KOPT-K1 (cell line): ENCODE measurements at regions not wholly inside any gene's neighbourhood (a gene's known extent, or its start where the extent isn't known, plus 50 kb on each side); places are given as distances from the start of the nearest gene placed in this dataset.
"Not testable (repeated sequence)": the region's sequence is repeated elsewhere in the genome, so short reads cannot be mapped to it uniquely, and the experiment has no call there.

Source experiments
- H3K27ac ChIP-seq: fragments of 200-600 bp; sonication (generic); 2 replicates; pipeline ENCODE4 v1.5.1; 2016; ENCODE audit warnings: antibody characterized with exemption, mild to moderate bottlenecking, low read depth, low read length; ENCODE audit not compliant: poor library complexity, severe bottlenecking
- H3K36me3 ChIP-seq: fragments of 200-600 bp; sonication (generic); 2 replicates; pipeline ENCODE4 v1.5.1; 2017; ENCODE audit warnings: antibody characterized with exemption, mild to moderate bottlenecking, low read length, moderate library complexity; ENCODE audit not compliant: insufficient read depth
- H3K9me3 ChIP-seq: fragments of 200-600 bp; sonication (generic); 2 replicates; pipeline ENCODE4 v1.5.1; 2017; ENCODE audit warnings: antibody characterized with exemption, low read length, mild to moderate bottlenecking; ENCODE audit not compliant: insufficient read depth, poor library complexity, severe bottlenecking

DNA sequence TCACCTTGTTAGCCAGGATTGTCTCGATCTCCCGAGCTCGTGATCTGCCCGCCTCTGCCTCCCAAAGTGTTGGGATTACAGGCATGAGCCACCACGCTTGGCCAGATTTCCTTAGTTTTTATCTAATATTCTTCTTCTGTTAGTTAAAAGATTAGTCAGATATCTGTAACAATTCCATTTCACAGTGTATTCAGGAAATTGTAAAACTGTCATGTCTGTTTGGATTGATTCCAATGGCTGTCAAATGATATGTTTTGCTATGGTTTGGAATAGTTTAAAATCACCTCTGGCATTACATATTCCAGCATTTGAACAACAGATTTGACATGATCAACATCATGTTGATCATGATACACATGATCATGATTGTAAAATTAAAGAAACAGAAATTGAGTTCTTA is 193.6 kb upstream of the DAB2 start:
- Histone ChIP-seq H3K36me3 (no peaks in the 10 kb centered on the region), H3K9me3 (no peaks in the 10 kb centered on the region), H3K27ac (no peak overlapping the region)

- no peaks in the 10 kb centered on the region for H3K9me3 ChIP-seq
- no peaks in the 10 kb centered on the region for H3K36me3 ChIP-seq
- H3K27ac ChIP-seq: no peak overlapping the region
Measured at GRCh38 chr5:39616131-39616530, 191.4 kb upstream of the DAB2 start.

GRCh38 chr5:39611076-39611475 is 186.3 kb upstream of the DAB2 start:
- not testable (repeated sequence) for H3K27ac ChIP-seq, H3K36me3 ChIP-seq, H3K9me3 ChIP-seq

GRCh38 chr5:39608024-39608423 is 183.2 kb upstream of the DAB2 start:
- H3K27ac ChIP-seq: no peak overlapping the region
- no peaks in the 10 kb centered on the region for H3K36me3 ChIP-seq
- no peaks in the 10 kb centered on the region for H3K9me3 ChIP-seq

GRCh38 chr5:39606591-39606990 is 181.8 kb upstream of the DAB2 start:
- no peaks in the 10 kb centered on the region for H3K9me3 ChIP-seq
- H3K36me3 ChIP-seq: no peaks in the 10 kb centered on the region
- H3K27ac ChIP-seq: no peak overlapping the region

DNA sequence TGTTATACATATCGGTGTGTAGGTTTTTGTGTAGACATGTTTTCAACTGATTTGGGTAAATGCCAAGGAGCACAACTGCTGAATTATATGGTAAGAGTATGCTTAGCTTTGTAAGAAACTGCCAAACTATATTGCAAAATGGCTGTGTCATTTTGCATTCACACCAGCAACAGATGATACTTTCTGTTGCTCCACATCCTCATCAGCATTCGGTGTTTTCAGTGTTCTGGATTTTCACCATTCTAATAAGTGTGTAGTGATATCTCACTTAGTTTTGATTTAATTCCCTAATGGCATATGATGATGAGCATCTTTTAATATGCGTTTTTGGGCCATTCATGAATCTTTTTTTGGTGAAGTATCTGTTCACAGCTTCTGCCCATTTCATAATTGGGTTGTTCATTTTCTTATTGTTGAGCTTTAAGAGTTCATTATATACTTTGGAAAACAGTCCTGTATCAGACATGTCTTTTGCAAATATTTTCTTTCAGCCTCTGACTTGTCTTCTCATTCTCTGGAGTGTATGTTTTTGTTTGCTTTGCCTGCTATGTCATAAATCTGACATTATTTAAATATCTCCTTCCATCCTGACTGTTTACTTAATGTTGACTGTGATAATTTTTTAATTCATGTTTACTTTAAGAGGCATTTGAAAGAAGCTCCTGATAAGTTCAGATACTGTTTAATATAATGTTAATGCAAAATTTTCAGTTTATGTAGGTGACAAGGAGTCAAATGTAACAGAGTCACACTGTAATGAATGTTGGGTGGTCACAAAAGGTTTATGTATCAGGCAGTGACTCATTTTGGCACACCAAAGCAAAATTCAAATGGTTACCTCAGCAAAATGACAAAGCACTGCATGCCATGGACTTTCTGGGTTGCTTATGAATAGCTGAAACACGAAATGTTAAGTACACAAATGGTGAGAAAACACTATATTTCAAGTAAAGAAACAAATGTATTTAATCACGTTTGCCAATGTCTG is 181.1 kb upstream of the DAB2 start:
- Histone ChIP-seq H3K36me3 (no peaks in the 10 kb centered on the region), H3K27ac (no peak overlapping the region), H3K9me3 (no peaks in the 10 kb centered on the region)

GRCh38 chr5:39605145-39605544 is 180.4 kb upstream of the DAB2 start:
- Histone ChIP-seq H3K27ac (no peak overlapping the region), H3K36me3 (no peaks in the 10 kb centered on the region), H3K9me3 (no peaks in the 10 kb centered on the region)

DNA sequence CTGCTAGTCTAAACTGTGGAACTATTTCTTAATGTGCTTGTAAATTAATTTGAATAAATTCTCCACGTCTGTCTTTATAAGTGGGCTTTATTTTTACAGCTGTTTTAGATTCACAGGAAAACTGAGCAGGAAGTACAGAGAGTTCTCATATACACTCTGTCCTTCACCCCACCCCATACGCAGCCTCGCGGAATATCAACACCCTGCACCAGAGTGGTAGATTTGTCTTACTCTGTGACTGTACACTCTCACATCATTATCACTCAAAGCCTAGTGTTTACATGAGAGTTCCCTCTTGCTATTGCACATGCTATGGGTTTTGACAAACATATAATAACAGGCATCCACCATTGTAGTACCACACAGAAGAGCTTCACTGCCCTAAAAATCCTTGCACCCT is 179.7 kb upstream of the DAB2 start:
- Histone ChIP-seq H3K27ac (no peak overlapping the region), H3K36me3 (no peaks in the 10 kb centered on the region), H3K9me3 (no peaks in the 10 kb centered on the region)

DNA sequence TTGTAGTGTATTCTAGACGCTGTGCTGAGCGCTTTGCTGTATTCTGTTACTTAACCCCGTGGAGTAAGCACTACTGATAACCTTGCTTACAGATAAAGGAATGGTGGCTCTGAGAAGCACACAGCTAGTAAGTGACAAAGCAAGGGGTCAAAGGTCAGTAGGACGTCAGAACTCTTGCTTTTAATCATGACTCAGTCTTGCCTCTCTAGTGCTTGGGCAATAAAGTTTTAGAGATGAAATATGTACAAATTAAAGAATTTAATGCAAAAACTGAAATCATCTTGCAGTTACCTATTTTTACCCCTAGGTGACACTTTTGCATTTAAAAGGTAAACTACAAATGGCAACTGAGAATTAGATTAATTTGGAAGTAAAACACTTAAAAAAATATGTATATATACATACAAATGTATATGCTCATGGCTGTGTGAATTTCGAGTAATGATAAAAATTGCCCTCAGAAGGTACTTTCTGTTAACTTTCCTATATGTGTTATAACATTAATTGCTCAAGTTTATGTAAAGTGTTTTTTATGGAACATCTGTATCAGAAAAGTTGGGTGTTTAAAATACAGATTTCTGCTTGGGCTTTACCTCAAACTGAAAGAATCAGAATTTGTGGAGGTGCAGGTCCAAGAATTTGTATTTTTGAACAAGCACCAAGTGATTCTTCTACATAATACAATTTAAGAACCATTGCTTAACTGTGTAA is 175.1 kb upstream of the DAB2 start:
- Histone ChIP-seq H3K9me3 (no peaks in the 10 kb centered on the region), H3K36me3 (no peaks in the 10 kb centered on the region), H3K27ac (no peak overlapping the region)

DNA sequence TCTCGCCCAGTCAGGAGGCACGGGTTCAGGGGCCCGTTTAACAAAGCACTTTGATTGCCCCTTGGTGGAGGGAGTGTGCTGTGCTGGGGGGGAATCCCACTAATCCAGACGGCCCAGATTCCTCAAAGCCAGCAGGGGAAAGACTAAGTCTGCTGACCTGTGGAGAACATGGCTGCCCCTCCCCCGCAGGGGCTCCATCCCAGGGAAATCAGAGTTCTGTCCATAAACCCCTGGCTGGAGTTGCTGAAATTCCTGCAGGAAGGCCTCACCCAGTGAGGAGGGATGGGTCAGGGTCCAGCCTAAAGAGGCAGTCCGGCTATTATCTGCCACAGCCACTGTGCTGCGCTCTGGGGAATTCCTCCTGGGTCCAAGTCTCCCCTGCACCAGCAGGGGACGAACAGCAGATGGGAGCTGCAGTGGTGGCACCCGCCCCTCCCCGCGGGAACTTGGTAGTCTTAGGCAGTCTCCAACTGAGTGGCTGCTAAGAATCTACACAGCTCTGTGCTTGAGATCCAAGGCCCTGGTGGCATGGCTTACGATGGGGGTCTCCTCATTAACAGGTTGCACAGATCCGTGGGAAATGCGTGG is 174.0 kb upstream of the DAB2 start:
- H3K9me3 ChIP-seq: no peaks in the 10 kb centered on the region
- no peak overlapping the region for H3K27ac ChIP-seq
- H3K36me3 ChIP-seq: no peaks in the 10 kb centered on the region

DNA sequence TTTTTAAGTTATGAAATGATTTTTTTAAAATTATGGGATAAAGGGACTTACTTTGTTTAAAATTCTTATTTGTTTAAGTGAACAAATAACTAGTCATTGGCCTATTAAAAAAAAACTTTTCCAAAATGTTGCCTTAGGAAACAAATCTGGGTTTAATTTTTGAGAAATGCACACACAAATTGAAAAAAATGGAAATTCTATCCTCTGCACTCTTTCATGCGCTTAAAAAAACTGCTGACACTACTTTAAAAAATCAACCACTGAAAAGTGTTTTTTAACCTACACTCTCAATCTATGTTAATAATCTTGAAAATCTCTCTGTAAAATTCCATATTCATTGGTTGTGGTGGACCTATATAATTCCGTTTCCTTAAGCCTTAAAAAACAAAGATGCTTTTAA is 163.4 kb upstream of the DAB2 start:
- Histone ChIP-seq H3K9me3 (no peaks in the 10 kb centered on the region), H3K27ac (no peak overlapping the region), H3K36me3 (no peaks in the 10 kb centered on the region)

- Histone ChIP-seq H3K36me3 (no peaks in the 10 kb centered on the region), H3K27ac (no peak overlapping the region), H3K9me3 (no peaks in the 10 kb centered on the region)
Measured at GRCh38 chr5:39587675-39588074, 162.9 kb upstream of the DAB2 start.

- Histone ChIP-seq H3K9me3 (no peaks in the 10 kb centered on the region), H3K27ac (no peak overlapping the region), H3K36me3 (no peaks in the 10 kb centered on the region)
Measured at GRCh38 chr5:39586185-39586584, 161.4 kb upstream of the DAB2 start.

DNA sequence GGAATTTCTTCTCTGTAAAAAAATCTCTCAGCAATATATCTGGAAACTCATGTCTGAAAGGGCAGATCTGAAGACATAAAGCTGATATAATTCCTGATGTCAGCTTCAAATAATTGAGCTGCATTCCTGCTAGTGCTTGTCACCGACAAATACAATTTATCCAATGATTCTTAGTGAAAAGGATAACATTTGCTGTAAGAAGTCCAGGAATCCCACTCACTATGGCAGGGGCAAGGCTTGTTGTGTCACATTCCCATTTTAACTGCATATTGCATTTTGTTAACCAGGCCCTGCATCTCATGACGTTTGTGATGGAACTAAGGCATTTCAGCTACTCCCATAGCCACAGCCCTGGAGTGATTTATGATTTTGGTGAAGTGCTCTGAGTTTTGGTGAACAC is 160.1 kb upstream of the DAB2 start:
- H3K36me3 ChIP-seq: no peaks in the 10 kb centered on the region
- H3K27ac ChIP-seq: no peak overlapping the region
- H3K9me3 ChIP-seq: no peaks in the 10 kb centered on the region

DNA sequence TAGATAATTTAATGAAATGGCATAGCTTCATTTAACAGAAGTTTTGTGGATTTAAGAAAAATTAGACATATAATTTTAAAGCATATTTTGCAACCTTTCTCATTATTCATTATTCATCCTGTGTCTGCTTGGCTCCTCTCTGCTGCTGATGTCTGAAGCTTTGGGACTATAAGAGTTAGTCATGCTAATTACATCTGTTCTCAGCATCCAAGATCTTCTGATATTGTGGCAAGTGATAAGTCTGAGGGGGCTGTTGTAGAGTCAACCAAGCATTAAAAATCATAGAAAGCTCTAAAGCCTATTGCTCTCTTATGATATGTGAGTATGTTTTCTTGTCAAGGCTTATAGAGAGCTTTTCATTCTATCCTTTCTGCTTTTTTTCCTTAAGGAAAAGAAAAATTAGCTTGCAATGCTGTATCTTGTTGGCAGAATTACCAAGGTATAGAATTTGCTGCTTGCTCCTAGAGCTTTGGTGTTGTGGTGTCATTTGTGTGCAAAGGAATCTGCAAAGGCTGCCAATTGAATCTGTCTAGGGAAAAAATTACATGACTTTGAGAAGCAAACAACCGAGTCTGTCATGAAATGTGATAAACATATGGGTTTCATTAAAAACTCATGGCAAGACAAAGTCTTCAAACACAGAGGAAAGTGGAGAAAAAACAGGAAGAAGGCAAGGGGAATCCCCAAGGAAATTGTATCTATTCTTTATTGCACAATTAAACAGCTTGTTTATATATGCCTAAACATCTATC is 156.1 kb upstream of the DAB2 start:
- H3K9me3 ChIP-seq: no peaks in the 10 kb centered on the region
- H3K27ac ChIP-seq: no peak overlapping the region
- no peaks in the 10 kb centered on the region for H3K36me3 ChIP-seq
